Spleen (tissue), 7 donors: ENCODE measurements at regions not wholly inside any gene's neighbourhood (a gene's known extent, or its start where the extent isn't known, plus 50 kb on each side); places are given as distances from the start of the nearest gene placed in this dataset.

Experiments
- POLR2A ChIP-seq, 3 donors: fragments of 450-650 bp; IDR thresholded peaks; one replicate each; pipeline ENCODE4 v1.5.1; 2017; ENCODE audit warnings: antibody characterized with exemption in 3 of 3, mild to moderate bottlenecking in 1 of 3
- POLR2AphosphoS5 ChIP-seq, 3 donors: sonication (generic); formaldehyde crosslinking; IDR thresholded peaks; one replicate each; pipeline ENCODE4 v1.5.1; 2017; ENCODE audit warnings: antibody characterized with exemption in 3 of 3
- TF ChIP-seq, protein P1 (sequence below), 11 experiments: fragments of 200-600 bp in 7 of 11; fragments of 450-650 bp in 4 of 11; sonication (generic) in 4 of 11; IDR thresholded peaks in 8 of 11; conservative IDR thresholded peaks in 3 of 11; 1 replicate in 7 of 11; 2 replicates in 4 of 11; pipeline versions ENCODE4 v1.4.0 to v1.8.0; 2016 to 2021; ENCODE audit warnings: antibody characterized with exemption in 11 of 11, inconsistent platforms in 4 of 11, mild to moderate bottlenecking in 1 of 11
- donor health status: DM: no; HTN: no; CAD: no; lungs with moderate emphysema.
- donor health status: DM: no; HTN: no; CAD: no.
- donor health status: DM: no; HTN: no; CAD: no.

GRCh38 chr5:158246661-158247060 lies 387.7 kb upstream of the CLINT1 start:
- TF ChIP-seq, protein P1, sequence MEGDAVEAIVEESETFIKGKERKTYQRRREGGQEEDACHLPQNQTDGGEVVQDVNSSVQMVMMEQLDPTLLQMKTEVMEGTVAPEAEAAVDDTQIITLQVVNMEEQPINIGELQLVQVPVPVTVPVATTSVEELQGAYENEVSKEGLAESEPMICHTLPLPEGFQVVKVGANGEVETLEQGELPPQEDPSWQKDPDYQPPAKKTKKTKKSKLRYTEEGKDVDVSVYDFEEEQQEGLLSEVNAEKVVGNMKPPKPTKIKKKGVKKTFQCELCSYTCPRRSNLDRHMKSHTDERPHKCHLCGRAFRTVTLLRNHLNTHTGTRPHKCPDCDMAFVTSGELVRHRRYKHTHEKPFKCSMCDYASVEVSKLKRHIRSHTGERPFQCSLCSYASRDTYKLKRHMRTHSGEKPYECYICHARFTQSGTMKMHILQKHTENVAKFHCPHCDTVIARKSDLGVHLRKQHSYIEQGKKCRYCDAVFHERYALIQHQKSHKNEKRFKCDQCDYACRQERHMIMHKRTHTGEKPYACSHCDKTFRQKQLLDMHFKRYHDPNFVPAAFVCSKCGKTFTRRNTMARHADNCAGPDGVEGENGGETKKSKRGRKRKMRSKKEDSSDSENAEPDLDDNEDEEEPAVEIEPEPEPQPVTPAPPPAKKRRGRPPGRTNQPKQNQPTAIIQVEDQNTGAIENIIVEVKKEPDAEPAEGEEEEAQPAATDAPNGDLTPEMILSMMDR (IDR thresholded peaks at IDR 0.05 in 8 of 11, conservative IDR thresholded peaks at IDR 0.05 in 3 of 11): no peak
- TF ChIP-seq POLR2AphosphoS5 (IDR thresholded peaks at IDR 0.05) (no peak), POLR2A (IDR thresholded peaks at IDR 0.05) (no peak)
